GM12878 (cell line): ENCODE measurements at regions not wholly inside any gene's neighbourhood (a gene's known extent, or its start where the extent isn't known, plus 50 kb on each side); places are given as distances from the start of the nearest gene placed in this dataset.

Source experiments
- ATAC-seq: fragments of 200-7000 bp; cut with Tn5 transposase; 3 replicates; pipeline ENCODE4 v1.9.1; 2020; ENCODE audit warnings: mild to moderate bottlenecking, moderate library complexity
- BruUV-seq: library from RNA; stranded (reverse); fragments of 400-500 nt; replicated peaks from 2 replicates; lab custom pipeline; 2021; lab: Mats Ljungman, UMichigan
- CTCF ChIA-PET: fragments of 300-600 bp; sonication (Branson Sonifier 250); formaldehyde crosslinking; extraction: SDS; loops from one replicate; lab custom pipeline; 2021; ENCODE audit warnings: inconsistent platforms; lab: Yijun Ruan, JAX
- POLR2A ChIA-PET: fragments of 350-600 bp; formaldehyde crosslinking; extraction: SDS; loops from one replicate; lab custom pipeline; 2021; ENCODE audit warnings: inconsistent platforms; lab: Charles Lee
- RAD21 ChIA-PET: fragments of 300-600 bp; sonication (Branson Sonifier 250); formaldehyde crosslinking; loops from one replicate; lab custom pipeline; 2023; ENCODE audit warnings: antibody characterized with exemption; ENCODE audit not compliant: unreplicated experiment; lab: Charles Lee
- SMC1A ChIA-PET: fragments of 300-600 bp; sonication (Branson Sonifier 250); formaldehyde crosslinking; loops from one replicate; lab custom pipeline; 2023; ENCODE audit not compliant: unreplicated experiment, uncharacterized antibody; lab: Charles Lee
- DNase-seq: peaks from one replicate; pipeline ENCODE4 v3.0.0-alpha.2; 2011; ENCODE audit warnings: low read depth, low spot score
- FAIRE-seq: peaks from 3 replicates; lab custom pipeline; 2011; peaks lifted over from hg19 to GRCh38; lab: Jason Lieb, UNC
- H2AFZ ChIP-seq: 2 replicates; pipeline ENCODE4 v1.6.0; 2011; ENCODE audit warnings: low read depth, low read length, control low read depth; ENCODE audit not compliant: control insufficient read depth
- H3K27ac ChIP-seq: 2 replicates; pipeline ENCODE4 v1.5.1; 2011; ENCODE audit warnings: control low read depth; ENCODE audit not compliant: control insufficient read depth, insufficient read depth
- H3K27me3 ChIP-seq, 2 experiments: replicated peaks in 1 of 2; 2 replicates each; pipeline versions ENCODE4 v1.6.0 to v1.6.1; 2011; ENCODE audit warnings: low read length in 1 of 2; ENCODE audit not compliant: control insufficient read depth in 2 of 2, insufficient read depth in 2 of 2
- H3K36me3 ChIP-seq, 2 experiments: 2 replicates each; pipeline ENCODE4 v1.5.1; 2011; ENCODE audit warnings: low read length in 1 of 2; ENCODE audit not compliant: control insufficient read depth in 2 of 2, insufficient read depth in 2 of 2
- H3K4me1 ChIP-seq: 2 replicates; pipeline ENCODE4 v1.6.1; 2011; ENCODE audit warnings: mild to moderate bottlenecking, low read length, moderate library complexity, mixed read lengths; ENCODE audit not compliant: control insufficient read depth, insufficient read depth
- H3K4me2 ChIP-seq: 2 replicates; pipeline ENCODE4 v1.6.0; 2011; ENCODE audit warnings: control low read depth; ENCODE audit not compliant: control insufficient read depth, insufficient read depth
- H3K4me3 ChIP-seq: fragments of 200-600 bp; sonication (generic); 2 replicates; pipeline ENCODE4 v1.5.1; 2016
- H3K79me2 ChIP-seq: 2 replicates; pipeline ENCODE4 v1.6.0; 2011; ENCODE audit warnings: low read length; ENCODE audit not compliant: control insufficient read depth, insufficient read depth
- H3K9ac ChIP-seq: 2 replicates; pipeline ENCODE4 v1.8.0; 2011; ENCODE audit warnings: low read length, control low read depth, mixed read lengths; ENCODE audit not compliant: control insufficient read depth, insufficient read depth
- H3K9me3 ChIP-seq: replicated peaks from 3 replicates; pipeline ENCODE4 v1.5.1; 2011; ENCODE audit warnings: mild to moderate bottlenecking, low read length; ENCODE audit not compliant: control insufficient read depth, insufficient read depth
- H4K20me1 ChIP-seq: 2 replicates; pipeline ENCODE4 v1.6.0; 2011; ENCODE audit not compliant: control insufficient read depth, insufficient read depth
- EED ChIP-seq: sonication (generic); IDR thresholded peaks from 2 replicates; pipeline ENCODE4 v1.6.1; 2016; ENCODE audit warnings: antibody characterized with exemption, low read depth
- ELK1 ChIP-seq: IDR thresholded peaks from 2 replicates; pipeline ENCODE4 v1.6.1; 2012; ENCODE audit warnings: low read depth, low read length, improper control_type of control experiment
- EZH2 ChIP-seq: IDR thresholded peaks from 2 replicates; pipeline ENCODE4 v1.6.1; 2012; ENCODE audit warnings: low read depth, mild to moderate bottlenecking, control low read depth, inconsistent platforms, low read length, borderline replicate concordance; ENCODE audit not compliant: control insufficient read depth
- LARP7 ChIP-seq: fragments of 450-650 bp; IDR thresholded peaks from 2 replicates; pipeline ENCODE4 v1.6.1; 2017; ENCODE audit warnings: mild to moderate bottlenecking
- PAX8 ChIP-seq: fragments of 450-650 bp; IDR thresholded peaks from 2 replicates; pipeline ENCODE4 v1.6.1; 2017; ENCODE audit warnings: mild to moderate bottlenecking, moderate library complexity
- RAD51 ChIP-seq: fragments of 450-650 bp; IDR thresholded peaks from 2 replicates; pipeline ENCODE4 v1.6.1; 2016; ENCODE audit warnings: moderate library complexity, mild to moderate bottlenecking, inconsistent platforms
- WGBS: methylation state at CpG from one replicate; pipeline ENCODE4 v1.1.6; 2016; ENCODE audit warnings: low lambda C conversion rate; ENCODE audit not compliant: insufficient replicate concordance, insufficient coverage; ENCODE audit errors: missing lambda C conversion rate; 5-methylcytosine and 5-hydroxymethylcytosine counted together
- in situ Hi-C: fragments of 300-500 bp; cut with MboI; formaldehyde crosslinking; loops from 9 replicates; pipeline ENCODE4 v1.14.3; 2018; ENCODE audit warnings: mixed read lengths
- intact Hi-C: fragments of 100-400 bp; cut with micrococcal nuclease; formaldehyde crosslinking; loops from one replicate; pipeline ENCODE4 v1.14.2; 2022; ENCODE audit not compliant: unreplicated experiment
- TF ChIP-seq, protein P1 (sequence below): fragments of 450-650 bp; IDR thresholded peaks from 2 replicates; pipeline ENCODE4 v1.6.1; 2016; ENCODE audit warnings: mild to moderate bottlenecking
- TF ChIP-seq, protein P2 (sequence below): fragments of 450-650 bp; formaldehyde crosslinking; IDR thresholded peaks from 2 replicates; pipeline ENCODE4 v1.4.0; 2020; ENCODE audit warnings: mild to moderate bottlenecking, moderate library complexity

GRCh38 chr11:116279511-116279910 is 493.3 kb downstream of the BUD13 start:
- in situ Hi-C loops: loop anchor here (5.0 kb wide), 1 partner anchor 947 kb away; no protein-coding TSS in a partner anchor

More at GRCh38 chr11:116279511-116279910, 493.3 kb downstream of the BUD13 start:
- Histone ChIP-seq H3K27ac (no peak overlapping the region), H4K20me1 (no peaks in the 10 kb centered on the region), H3K4me3 (no peak overlapping the region), H3K4me1 (no peaks in the 10 kb centered on the region), H3K79me2 (no peaks in the 10 kb centered on the region), H3K9ac (no peak overlapping the region), H3K4me2 (no peak overlapping the region), H3K27me3 (no peaks in the 10 kb centered on the region), H3K36me3 (no peaks in the 10 kb centered on the region), H3K9me3 (no peaks in the 10 kb centered on the region), H2AFZ (no peak overlapping the region)
- ChIA-PET RAD21 (interaction anchor here (0.7 kb wide), 1 partner anchor 951 kb away, joined by 3 read pairs; no protein-coding TSS in a partner anchor), CTCF (interaction anchor here (1.7 kb wide), 1 partner anchor 955 kb away, joined by 5 read pairs; no protein-coding TSS in a partner anchor), POLR2A (no interaction called here), SMC1A (interaction anchor here (1.7 kb wide), 1 partner anchor 945 kb away, joined by 5 read pairs; no protein-coding TSS in a partner anchor)
- DNase-seq (no peak), FAIRE-seq (no peak), ATAC-seq (no peak)
- WGBS: 30% methylated on average over 4 of the region's 4 CpGs
- intact Hi-C loops: loop anchor here (5.0 to 10.0 kb wide), 4 partner anchors 287 to 755 kb away; no protein-coding TSS in a partner anchor
- no TSS peak for BruUV-seq
- no peak for TF ChIP-seq EED
- no peak for TF ChIP-seq ELK1
- TF ChIP-seq LARP7: no peak
- TF ChIP-seq PAX8: no peak
- TF ChIP-seq, protein P1, sequence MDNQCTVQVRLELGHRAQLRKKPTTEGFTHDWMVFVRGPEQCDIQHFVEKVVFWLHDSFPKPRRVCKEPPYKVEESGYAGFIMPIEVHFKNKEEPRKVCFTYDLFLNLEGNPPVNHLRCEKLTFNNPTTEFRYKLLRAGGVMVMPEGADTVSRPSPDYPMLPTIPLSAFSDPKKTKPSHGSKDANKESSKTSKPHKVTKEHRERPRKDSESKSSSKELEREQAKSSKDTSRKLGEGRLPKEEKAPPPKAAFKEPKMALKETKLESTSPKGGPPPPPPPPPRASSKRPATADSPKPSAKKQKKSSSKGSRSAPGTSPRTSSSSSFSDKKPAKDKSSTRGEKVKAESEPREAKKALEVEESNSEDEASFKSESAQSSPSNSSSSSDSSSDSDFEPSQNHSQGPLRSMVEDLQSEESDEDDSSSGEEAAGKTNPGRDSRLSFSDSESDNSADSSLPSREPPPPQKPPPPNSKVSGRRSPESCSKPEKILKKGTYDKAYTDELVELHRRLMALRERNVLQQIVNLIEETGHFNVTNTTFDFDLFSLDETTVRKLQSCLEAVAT: no peak
- no peak for TF ChIP-seq EZH2
- TF ChIP-seq, protein P2, sequence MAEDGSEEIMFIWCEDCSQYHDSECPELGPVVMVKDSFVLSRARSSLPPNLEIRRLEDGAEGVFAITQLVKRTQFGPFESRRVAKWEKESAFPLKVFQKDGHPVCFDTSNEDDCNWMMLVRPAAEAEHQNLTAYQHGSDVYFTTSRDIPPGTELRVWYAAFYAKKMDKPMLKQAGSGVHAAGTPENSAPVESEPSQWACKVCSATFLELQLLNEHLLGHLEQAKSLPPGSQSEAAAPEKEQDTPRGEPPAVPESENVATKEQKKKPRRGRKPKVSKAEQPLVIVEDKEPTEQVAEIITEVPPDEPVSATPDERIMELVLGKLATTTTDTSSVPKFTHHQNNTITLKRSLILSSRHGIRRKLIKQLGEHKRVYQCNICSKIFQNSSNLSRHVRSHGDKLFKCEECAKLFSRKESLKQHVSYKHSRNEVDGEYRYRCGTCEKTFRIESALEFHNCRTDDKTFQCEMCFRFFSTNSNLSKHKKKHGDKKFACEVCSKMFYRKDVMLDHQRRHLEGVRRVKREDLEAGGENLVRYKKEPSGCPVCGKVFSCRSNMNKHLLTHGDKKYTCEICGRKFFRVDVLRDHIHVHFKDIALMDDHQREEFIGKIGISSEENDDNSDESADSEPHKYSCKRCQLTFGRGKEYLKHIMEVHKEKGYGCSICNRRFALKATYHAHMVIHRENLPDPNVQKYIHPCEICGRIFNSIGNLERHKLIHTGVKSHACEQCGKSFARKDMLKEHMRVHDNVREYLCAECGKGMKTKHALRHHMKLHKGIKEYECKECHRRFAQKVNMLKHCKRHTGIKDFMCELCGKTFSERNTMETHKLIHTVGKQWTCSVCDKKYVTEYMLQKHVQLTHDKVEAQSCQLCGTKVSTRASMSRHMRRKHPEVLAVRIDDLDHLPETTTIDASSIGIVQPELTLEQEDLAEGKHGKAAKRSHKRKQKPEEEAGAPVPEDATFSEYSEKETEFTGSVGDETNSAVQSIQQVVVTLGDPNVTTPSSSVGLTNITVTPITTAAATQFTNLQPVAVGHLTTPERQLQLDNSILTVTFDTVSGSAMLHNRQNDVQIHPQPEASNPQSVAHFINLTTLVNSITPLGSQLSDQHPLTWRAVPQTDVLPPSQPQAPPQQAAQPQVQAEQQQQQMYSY (CRISPR knock-in tag): no peak
- no peak for TF ChIP-seq RAD51
